ENCODE measurements at regions not wholly inside any gene's neighbourhood (a gene's known extent, or its start where the extent isn't known, plus 50 kb on each side); places are given as distances from the start of the nearest gene placed in this dataset.
"Not testable (repeated sequence)": the region's sequence is repeated elsewhere in the genome, so short reads cannot be mapped to it uniquely, and the experiment has no call there.

DNA sequence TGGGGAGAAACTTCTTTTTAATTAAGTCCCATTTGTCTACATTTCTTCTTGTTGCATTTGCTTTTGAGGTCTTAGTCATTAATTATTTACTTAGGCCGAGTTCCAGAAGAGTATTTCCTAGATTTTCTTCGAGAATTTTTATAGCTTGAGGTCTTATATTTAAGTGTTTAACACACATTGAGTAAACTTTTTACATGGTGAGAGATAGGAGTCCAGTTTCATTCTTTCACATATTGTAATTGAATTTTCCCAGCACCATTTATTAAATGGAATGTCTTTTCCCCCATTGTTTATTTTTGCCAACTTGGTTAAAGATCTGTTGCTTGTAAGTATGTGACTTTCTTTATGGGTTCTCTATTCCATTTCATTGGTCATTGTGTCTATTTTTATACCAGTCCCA, 1344.0 kb upstream of the RAG2 start:
- no peak for DNase-seq

GRCh38 chr11:37929100-37929653, 1331.1 kb upstream of the RAG2 start:
- no peak for DNase-seq

GRCh38 chr11:37926772-37927171, 1328.7 kb upstream of the RAG2 start:
- DNase-seq, result no peak

DNA sequence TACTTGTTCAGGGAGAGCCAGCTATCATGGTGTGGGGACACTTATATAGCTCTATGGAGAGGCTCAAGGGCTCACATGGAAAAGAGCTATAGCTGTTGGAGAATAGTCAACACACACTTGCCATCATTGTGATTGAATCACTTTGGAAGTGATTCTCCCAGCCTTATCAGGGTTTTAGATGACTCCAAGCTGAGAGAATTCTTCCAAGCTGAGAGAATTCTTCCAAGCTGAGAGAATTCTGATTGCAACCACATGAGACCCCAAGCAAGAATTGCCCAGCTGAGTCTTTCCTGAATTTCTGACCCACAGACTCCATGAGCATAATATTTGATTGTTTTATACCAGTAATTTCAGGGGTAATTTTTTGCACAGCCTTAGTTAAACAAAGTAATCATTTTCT, 1318.3 kb upstream of the RAG2 start:
- no peak for DNase-seq

GRCh38 chr11:37914859-37915258, 1316.8 kb upstream of the RAG2 start:
- no peak for DNase-seq

DNA sequence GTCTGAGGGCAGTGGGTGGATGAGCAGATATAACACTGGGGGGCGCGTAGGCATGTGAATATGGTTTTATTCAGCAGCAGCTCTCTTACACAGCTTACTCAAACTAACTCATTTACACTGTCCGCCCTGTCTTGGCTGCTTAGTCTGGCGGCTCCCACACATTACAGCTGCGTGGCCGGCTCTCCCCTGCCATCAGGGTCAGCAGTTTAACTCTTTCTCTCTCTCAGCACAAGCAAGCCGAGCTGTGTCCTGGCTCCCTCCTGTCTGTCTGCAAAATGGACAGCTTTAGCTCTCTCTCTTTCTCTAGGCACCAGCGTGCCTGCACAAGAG, 1310.1 kb upstream of the RAG2 start:
- no peak for DNase-seq

GRCh38 chr11:37907436-37908218, 1309.6 kb upstream of the RAG2 start:
- no peak for DNase-seq

GRCh38 chr11:37905707-37906417, 1307.8 kb upstream of the RAG2 start:
- no peak for DNase-seq

DNA sequence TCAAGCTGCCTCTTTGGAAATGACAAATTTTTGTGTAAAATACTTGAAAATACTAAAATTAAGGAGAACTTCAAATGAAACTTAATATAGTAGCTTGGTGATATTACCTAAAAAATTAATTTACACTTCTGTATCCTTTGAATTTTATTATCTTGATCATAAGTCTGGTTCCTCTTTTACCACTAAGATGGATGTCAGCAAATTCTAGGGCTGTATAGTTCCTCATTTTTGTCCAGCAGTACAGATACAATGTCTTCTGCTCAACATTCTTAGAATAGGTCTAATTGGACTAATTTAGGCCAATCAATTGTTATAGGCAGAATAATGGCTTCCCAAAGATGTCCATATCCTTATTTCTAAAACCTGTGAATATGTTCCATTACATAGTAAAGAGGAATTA, 1298.0 kb upstream of the RAG2 start:
- no peak for DNase-seq

GRCh38 chr11:37881741-37882140, 1283.7 kb upstream of the RAG2 start:
- DNase-seq, result no peak

- no peak for DNase-seq
These were observed 1263.6 kb upstream of the RAG2 start for GRCh38 chr11:37861671-37862070.

DNA sequence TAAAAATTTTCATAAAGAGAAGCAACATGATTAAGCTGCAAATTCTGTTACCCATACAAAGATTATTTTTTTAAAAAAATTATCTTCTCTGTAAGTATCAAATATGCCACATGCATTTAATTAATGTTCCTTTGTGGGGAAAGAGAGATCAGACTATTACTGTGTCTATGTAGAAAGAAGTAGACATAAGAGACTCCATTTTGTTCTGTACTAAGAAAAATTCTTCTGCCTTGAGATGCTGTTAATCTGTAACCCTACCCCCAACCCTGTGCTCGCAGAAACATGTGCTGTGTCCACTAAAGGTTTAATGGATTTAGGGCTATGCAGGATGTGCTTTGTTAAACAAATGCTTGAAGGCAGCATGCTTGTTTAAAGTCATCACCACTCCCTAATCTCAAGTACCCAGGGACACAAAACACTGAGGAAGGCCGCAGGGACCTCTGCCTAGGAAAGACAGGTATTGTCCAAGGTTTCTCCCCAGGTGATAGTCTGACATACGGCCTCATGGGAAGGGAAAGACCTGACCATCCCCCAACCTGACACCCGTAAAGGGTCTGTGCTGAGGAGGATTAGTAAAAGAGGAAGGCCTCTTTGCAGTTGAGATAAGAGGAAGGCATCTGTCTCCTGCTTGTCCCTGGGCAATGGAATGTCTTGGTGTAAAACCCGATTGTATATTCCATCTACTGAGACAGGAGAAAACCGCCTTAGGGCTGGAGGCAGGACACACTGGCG, 1260.9 kb upstream of the RAG2 start:
- DNase-seq, result not testable (repeated sequence)

- no peak for DNase-seq
These were observed 1260.4 kb upstream of the RAG2 start for GRCh38 chr11:37858398-37858797.

GRCh38 chr11:37857726-37858125, 1259.7 kb upstream of the RAG2 start:
- no peak for DNase-seq

DNA sequence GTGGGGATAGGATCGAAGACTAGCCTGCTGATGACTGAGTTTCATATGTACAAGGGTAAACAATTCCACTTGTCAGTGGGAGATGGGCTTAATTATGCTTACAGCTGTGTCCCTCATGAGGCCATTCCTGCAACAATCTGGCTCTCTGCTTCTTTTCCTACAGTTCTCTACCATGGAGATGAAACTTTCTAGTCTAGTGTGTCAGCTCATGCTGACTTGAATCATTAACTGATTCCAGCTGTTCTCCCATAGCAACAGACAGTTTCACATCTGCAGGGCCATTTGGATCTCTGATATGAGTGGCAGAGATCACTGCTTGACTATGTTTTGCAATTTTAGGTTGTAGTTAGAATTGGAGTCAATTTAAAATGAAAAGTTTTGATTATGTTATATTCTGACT, 1251.7 kb upstream of the RAG2 start:
- no peak for DNase-seq

GRCh38 chr11:37843603-37844002, 1245.6 kb upstream of the RAG2 start:
- DNase-seq, result no peak

DNA sequence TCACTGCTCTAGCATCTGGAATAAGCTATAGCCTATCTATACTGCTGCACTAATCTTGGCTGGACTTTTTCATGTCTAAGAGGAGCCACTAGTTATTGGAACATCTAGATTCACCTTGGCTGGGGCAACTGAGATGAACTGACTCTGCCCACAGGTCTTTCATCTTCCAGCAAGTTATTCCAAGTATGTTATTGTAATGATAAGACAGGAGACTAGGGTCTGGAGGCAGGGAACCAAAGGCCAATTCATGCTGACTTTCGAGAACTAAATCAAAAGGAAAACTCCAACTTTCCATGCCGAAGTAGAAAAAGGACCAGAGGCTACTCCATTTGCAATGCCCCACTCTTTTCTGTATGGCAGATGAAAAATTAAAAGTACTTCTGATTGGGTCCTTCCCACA, 1243.0 kb upstream of the RAG2 start:
- DNase-seq, result no peak

- DNase-seq, result not testable (repeated sequence)
These were observed 1242.3 kb upstream of the RAG2 start for GRCh38 chr11:37840345-37840744.

GRCh38 chr11:37830529-37830928, 1232.5 kb upstream of the RAG2 start:
- DNase-seq, result no peak

DNA sequence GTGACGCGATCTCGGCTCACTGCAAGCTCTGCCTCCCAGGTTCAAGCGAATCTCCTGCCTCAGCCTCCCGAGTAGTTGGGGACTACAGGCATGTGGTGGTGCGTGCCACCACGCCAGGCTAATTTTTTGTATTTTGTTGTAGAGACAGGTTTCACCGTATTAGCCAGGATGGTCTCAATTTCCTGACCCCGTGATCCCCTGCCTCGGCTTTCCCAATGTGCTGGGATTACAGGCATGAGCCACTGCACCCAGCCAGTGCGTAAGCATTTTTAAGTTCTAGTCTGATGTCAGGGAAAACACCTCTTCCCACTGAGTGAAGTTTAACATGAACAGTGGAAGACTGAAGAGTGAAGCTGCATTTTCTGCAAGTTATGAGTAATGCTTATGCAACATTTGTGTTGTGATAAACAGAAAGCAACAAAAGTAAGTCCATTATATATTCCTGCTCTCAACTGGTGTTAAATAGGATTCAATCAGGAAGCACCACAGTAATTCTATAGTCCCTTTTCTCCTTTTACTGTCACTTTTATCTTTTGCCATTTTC, 1219.8 kb upstream of the RAG2 start:
- DNase-seq, result no peak

- DNase-seq, result no peak
These were observed 1214.3 kb upstream of the RAG2 start for GRCh38 chr11:37812281-37812880.

Data from anterior cingulate cortex (tissue), 58 donors.